GM18507 (cell line): ENCODE measurements at regions not wholly inside any gene's neighbourhood (a gene's known extent, or its start where the extent isn't known, plus 50 kb on each side); places are given as distances from the start of the nearest gene placed in this dataset.
"Not testable (repeated sequence)": the region's sequence is repeated elsewhere in the genome, so short reads cannot be mapped to it uniquely, and the experiment has no call there.

Source experiments
- DNase-seq: peaks from one replicate; pipeline ENCODE4 v3.0.0; 2011; ENCODE audit warnings: low read depth; ENCODE audit not compliant: insufficient read length; ENCODE audit errors: extremely low spot score
- FAIRE-seq: peaks from 2 replicates; lab custom pipeline; 2011; peaks lifted over from hg19 to GRCh38; lab: Jason Lieb, UNC

- DNase-seq (no peak), FAIRE-seq (peak; percentile 70)
Measured at GRCh38 chr5:68071736-68072135, 143.8 kb upstream of the PIK3R1 start.

- FAIRE-seq = no peak
- no peak for DNase-seq
Measured at GRCh38 chr5:68071282-68071632, 144.3 kb upstream of the PIK3R1 start.

GRCh38 chr5:68070591-68071281, 144.8 kb upstream of the PIK3R1 start:
- FAIRE-seq (peak; percentile 87), DNase-seq (peak; percentile 50)

- no peak for DNase-seq
- no peak for FAIRE-seq
Measured at GRCh38 chr5:68067976-68068603, 147.5 kb upstream of the PIK3R1 start.

GRCh38 chr5:68067291-68067690, 148.3 kb upstream of the PIK3R1 start:
- no peak for FAIRE-seq
- no peak for DNase-seq

- DNase-seq (no peak), FAIRE-seq (no peak)
Measured at GRCh38 chr5:68066277-68066955, 149.1 kb upstream of the PIK3R1 start.

- not testable (repeated sequence) for DNase-seq, FAIRE-seq
Measured at GRCh38 chr5:68065321-68065720, 150.2 kb upstream of the PIK3R1 start.

- no peak for FAIRE-seq
Measured at GRCh38 chr5:68060382-68060781, 155.2 kb upstream of the PIK3R1 start.

GRCh38 chr5:68057191-68057590, 158.4 kb upstream of the PIK3R1 start:
- no peak for DNase-seq
- FAIRE-seq = no peak

More at GRCh38 chr5:68060382-68060781, 155.2 kb upstream of the PIK3R1 start:
- no peak for DNase-seq

- no peak for FAIRE-seq
- no peak for DNase-seq
Measured at GRCh38 chr5:68055686-68056085, 159.9 kb upstream of the PIK3R1 start.

GRCh38 chr5:68054638-68055037, 160.9 kb upstream of the PIK3R1 start:
- no peak for DNase-seq
- FAIRE-seq = no peak

- DNase-seq (no peak), FAIRE-seq (no peak)
Measured at GRCh38 chr5:68053202-68053601, 162.4 kb upstream of the PIK3R1 start.

- DNase-seq = no peak
- no peak for FAIRE-seq
Measured at GRCh38 chr5:68049053-68049713, 166.4 kb upstream of the PIK3R1 start.

GRCh38 chr5:68048516-68048915, 167.0 kb upstream of the PIK3R1 start:
- no peak for DNase-seq
- no peak for FAIRE-seq

GRCh38 chr5:68048054-68048453, 167.5 kb upstream of the PIK3R1 start:
- FAIRE-seq = not testable (repeated sequence)

GRCh38 chr5:68047035-68047434, 168.5 kb upstream of the PIK3R1 start:
- DNase-seq (no peak), FAIRE-seq (peak; percentile 36)

More at GRCh38 chr5:68048054-68048453, 167.5 kb upstream of the PIK3R1 start:
- DNase-seq = not testable (repeated sequence)

- no peak for DNase-seq
- no peak for FAIRE-seq
Measured at GRCh38 chr5:68046445-68046844, 169.1 kb upstream of the PIK3R1 start.

GRCh38 chr5:68041293-68041692, 174.3 kb upstream of the PIK3R1 start:
- FAIRE-seq (peak; percentile 91), DNase-seq (peak; percentile 44)

GRCh38 chr5:68037546-68037945, 178.0 kb upstream of the PIK3R1 start:
- DNase-seq = no peak
- no peak for FAIRE-seq

- FAIRE-seq = no peak
- no peak for DNase-seq
Measured at GRCh38 chr5:68033961-68034571, 181.5 kb upstream of the PIK3R1 start.
